H7 (cell line): ENCODE measurements at regions not wholly inside any gene's neighbourhood (a gene's known extent, or its start where the extent isn't known, plus 50 kb on each side); places are given as distances from the start of the nearest gene placed in this dataset.
A peak's percentile ranks its signal among the peaks of the same experiment; 100 is the strongest.

Experiments
- DNase-seq: peaks from one replicate; pipeline ENCODE4 v3.0.0; 2012
- H3K27me3 ChIP-seq: 2 replicates; pipeline ENCODE4 v1.6.0; 2011; ENCODE audit warnings: mild to moderate bottlenecking, low read length; ENCODE audit not compliant: control insufficient read depth, insufficient read depth
- H3K36me3 ChIP-seq: replicated peaks from 2 replicates; pipeline ENCODE4 v1.5.1; 2011; ENCODE audit warnings: low read length; ENCODE audit not compliant: control insufficient read depth, insufficient read depth
- H3K4me3 ChIP-seq: 2 replicates; pipeline ENCODE4 v1.5.1; 2011; ENCODE audit warnings: low read depth, mild to moderate bottlenecking, control low read depth, low read length, moderate library complexity; ENCODE audit not compliant: insufficient read depth

DNA sequence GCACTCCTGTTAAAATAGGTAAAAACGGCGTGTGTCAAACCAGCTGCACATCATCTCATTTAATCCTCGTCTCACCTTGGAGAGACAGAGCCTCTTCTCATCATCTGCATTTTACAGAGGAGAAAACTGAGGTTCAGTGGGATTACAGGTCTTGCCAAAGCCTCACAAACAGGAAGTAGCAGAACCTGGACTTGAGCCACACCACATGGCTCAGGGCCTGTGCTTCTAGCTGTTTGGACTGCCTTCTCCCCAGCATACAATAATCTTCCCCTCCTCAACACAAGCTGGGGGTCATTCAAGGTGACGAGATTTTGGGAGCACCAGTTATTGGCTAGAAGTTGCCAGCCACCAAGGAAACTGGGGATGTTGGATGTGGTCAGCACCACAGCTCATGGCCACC, 167.9 kb upstream of the ZC3H12A start:
- H3K27me3 ChIP-seq: no peaks in the 10 kb centered on the region; the same call in 1 of the 2 replicates
- H3K4me3 ChIP-seq: no peak overlapping the region
- DNase-seq: no peak
- H3K36me3 ChIP-seq: no peaks in the 10 kb centered on the region

DNA sequence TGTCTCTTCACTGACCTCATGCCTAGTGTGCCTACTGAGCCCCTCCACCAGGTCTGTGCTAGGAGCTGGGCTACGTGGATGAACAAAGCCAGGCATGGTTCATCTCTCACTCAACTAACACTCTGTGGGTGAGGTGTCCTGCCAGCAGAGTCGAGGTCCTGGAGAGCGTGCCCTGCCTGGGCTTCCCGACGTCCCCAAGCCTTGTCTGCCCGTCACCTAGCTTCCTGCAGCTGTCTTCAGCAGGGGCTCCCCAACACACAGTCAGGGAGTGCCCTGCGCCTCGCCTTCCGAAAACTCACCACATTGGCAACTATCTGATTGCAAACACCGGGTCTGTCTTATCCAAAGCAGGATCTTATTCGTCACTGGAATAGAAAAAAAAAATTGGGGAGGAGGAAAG, 167.5 kb upstream of the ZC3H12A start:
- H3K4me3 ChIP-seq: no peak overlapping the region
- DNase-seq: no peak
- no peaks in the 10 kb centered on the region; the same call in 1 of the 2 replicates for H3K27me3 ChIP-seq
- no peaks in the 10 kb centered on the region for H3K36me3 ChIP-seq

DNA sequence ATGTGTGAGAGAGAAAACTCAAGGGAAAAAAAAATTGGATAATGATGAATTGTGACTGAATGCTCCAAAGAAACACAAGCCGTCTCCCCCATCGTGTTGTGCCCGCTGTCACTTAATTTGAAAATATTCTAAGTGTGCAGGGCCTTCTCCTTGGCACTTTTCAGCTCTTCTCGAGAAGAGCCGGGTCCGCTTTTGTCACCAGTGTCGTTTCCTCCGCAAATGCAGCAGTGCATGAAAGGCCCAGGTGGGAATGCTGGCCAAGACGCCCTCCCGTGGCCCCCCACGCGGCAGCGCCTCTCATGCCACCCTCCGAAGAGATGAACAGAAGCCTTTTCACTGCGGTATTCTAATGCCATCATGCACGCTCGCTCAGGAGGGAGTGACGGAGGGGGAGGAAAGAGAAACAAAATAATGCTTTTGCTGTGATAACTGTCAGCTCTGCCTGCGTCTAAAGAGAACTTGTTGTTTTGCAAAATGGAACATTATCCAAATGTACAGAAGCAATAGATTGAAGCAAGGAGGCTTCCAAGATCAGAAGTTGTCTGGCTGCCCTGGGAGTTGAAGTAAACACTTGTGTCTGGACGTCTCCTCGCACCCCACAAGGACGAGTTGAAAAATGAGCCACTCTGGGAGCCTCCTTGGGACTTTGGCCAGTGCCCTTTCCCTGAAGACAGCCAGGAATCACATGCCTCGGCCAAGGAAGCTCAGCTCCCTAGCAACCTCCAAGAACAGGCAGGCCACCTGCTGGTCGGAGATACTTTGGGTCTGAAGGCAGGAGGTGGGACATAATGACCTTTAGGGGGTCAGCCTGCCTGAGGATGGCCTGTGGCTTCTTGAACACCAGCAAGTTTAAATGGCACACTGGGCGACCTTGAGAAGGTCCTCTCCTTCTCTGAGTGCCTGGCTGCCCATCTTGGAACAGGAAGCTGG, 166.1 kb upstream of the ZC3H12A start:
- Histone ChIP-seq H3K4me3 (no peak overlapping the region), H3K27me3 (no peaks in the 10 kb centered on the region; the same call in 1 of the 2 replicates), H3K36me3 (no peaks in the 10 kb centered on the region)
- peak; percentile 48 for DNase-seq

DNA sequence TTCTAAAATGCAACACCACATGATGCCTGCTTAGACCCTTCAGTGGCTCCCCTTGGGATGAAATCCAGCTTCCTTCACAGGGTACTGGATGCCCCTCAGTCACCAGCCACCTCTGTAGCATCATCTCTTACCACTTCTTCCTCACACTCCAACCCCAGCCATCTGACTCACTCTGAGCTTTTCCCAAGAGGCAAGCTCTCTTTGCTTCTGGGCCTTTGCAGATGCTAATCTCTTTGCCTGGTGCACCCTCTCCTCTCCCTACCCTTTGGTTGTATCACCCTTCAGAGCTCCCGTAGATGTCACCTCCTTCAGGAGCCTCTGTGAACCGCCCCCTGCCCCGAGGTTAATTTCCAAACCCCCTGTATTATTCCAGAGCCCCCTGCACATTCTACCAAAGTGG, 164.8 kb upstream of the ZC3H12A start:
- no peaks in the 10 kb centered on the region for H3K36me3 ChIP-seq
- no peaks in the 10 kb centered on the region; the same call in 1 of the 2 replicates for H3K27me3 ChIP-seq
- H3K4me3 ChIP-seq: no peak overlapping the region
- no peak for DNase-seq

DNA sequence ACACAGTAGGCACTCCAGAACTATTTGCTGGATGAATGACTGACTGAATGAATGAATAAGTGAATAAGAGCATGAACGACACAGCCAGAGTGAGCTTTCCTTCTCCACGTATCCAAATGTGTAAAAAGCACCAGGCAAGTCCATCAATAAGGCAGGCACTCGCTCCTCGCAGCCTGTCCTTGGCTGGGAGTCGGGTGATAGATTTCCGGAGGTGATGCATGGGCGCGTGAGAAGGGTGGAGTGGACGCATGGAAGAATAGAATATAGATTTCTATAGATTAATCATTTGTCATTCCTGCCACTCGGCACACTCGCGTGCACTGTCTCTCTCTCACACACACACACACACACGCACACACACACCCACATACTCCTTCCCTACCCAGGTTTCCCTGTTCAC, 164.3 kb upstream of the ZC3H12A start:
- no peak for DNase-seq
- Histone ChIP-seq H3K36me3 (no peaks in the 10 kb centered on the region), H3K4me3 (no peak overlapping the region), H3K27me3 (no peaks in the 10 kb centered on the region; the same call in 1 of the 2 replicates)

DNA sequence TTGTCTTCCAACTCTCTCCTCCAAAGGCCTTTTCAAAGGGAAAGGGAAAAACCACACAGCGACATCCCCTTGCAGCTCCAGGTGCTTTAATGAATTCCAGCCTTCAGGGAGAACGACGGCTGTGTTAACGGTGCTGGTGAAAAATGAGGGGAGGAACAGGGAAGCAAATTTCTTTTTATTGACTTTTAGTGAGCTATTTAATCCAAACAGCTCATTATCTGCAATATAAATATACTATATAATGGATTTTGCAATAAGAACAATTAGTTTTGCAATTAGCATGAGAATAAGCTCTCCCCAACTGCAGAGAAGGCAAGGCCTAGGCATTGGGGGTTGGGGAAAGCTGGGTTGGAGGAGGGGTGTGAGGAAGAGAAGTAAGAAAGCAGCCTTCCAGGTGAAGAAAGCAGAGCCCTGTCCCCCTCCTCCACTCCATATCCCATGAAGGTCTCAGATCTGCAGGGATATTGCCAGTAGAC, 159.0 kb upstream of the ZC3H12A start:
- Histone ChIP-seq H3K27me3 (peaks cover 15% of the 10 kb centered on the region), H3K36me3 (no peaks in the 10 kb centered on the region), H3K4me3 (no peak overlapping the region)
- DNase-seq: peak; percentile 72

DNA sequence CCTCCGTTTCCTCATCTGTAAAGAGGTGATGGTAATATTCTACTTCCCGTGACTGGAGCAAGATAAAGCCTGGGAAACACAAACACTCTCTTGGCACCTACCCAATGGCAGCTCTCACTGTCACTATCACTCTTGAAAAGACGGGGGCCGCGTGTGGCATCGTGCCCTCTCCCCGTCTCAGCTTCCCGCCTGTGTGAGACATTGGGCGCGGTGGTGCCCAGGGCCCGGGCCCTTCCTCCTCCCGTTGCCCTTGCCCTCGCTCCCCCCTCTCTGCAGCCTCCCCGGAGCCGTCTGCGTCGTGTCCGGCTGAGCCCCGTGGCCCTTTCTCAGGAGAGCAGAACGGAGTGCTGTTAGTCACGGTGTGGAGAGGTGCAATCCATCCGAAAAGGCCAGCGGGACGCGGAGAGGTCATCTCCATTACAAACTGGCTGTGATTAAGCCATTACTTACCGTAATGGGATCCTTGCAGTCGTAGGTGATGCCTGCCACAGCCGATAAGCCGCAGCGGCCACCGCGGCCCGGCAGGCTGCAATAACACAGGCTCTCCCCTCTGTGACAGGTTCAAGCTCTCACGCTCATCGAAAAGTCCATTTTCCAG, 156.4 kb upstream of the ZC3H12A start:
- Histone ChIP-seq H3K36me3 (no peaks in the 10 kb centered on the region), H3K4me3 (no peak overlapping the region; the same call in 1 of the 2 replicates), H3K27me3 (peaks cover 15% of the 10 kb centered on the region)
- peak; percentile 76 for DNase-seq

DNA sequence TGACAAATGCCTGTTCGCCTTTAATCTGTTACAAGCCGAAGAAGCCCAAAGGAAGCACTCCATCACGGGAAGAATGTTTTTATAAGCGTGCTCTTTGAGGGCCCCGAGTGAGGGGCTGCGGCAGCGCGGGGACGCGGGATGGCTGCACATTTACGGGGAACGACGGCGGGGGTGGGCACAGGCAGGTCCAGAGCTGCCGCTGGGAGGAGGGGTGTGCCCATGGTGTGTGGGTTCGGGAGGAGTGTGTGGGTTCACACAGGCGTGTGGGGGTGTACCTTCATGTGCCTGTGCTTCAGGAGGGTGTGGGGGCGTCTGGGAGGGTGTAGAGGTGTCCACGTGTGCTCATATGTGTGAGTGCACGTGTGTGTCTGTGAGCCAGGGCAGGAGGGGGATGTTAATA, 155.9 kb upstream of the ZC3H12A start:
- H3K27me3 ChIP-seq: peaks cover 15% of the 10 kb centered on the region
- no peak overlapping the region; the same call in 1 of the 2 replicates for H3K4me3 ChIP-seq
- DNase-seq: no peak
- H3K36me3 ChIP-seq: no peaks in the 10 kb centered on the region

DNA sequence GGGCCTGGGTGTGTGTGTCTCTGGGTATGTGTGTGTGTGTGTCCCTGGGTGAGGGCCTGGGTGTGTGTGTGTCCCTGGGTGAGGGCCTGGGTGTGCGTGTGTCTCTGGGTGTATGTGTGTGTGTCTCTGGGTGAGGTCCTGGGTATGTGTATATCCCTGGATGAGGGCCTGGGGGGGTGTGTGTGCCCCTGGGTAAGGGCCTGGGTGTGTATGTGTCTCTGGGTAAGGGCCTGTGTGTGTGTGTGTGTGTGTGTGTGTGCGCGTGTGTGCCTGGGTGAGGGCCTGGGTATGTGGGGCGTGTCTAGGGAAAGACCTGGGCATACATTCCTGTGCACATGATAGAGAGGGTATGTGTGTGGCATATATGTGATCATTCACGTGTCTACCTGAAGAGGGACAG, 155.1 kb upstream of the ZC3H12A start:
- H3K27me3 ChIP-seq: peaks cover 15% of the 10 kb centered on the region
- no peak for DNase-seq
- H3K36me3 ChIP-seq: no peaks in the 10 kb centered on the region
- H3K4me3 ChIP-seq: no peak overlapping the region

DNA sequence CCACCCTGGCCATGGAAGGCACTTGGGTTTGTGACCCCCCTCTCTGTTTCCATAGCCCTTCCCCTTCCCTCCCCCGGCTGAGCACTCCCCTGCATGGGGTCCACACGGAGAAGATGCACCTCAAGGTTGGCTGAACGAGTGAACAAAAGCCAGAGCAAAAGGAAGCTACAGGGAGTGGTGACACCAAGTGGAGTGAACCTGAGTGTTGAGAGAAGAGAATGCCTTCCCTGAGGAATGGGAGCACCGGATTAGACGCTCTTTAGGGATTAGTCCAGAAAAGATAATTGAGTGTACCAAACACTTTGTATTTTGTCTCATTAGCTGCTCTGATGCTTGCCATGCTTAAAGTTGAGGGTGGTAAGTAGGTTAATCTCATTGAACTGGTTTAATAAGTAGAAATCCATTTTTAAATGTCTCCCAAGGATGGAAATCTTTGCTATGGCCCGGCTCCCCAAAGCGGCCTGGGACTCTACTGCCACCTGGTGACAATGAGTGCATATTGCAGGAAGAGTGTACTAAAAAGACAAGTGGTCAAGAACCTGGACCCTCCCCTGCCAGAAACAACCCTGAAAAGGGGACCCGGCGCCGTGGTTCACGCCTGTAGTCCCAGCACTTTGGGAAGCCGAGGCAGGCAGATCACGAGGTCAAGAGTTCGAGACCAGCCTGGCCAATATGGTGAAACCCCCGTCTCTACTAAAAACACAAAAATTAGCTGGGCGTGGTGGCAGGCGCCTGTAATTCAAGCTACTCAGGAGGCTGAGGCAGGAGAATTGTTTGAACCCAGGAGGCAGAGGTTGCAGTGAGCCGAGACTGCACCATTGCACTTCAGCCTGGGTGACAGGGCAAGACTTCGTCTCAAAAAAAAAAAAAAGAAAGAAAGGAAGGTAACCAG, 150.6 kb upstream of the ZC3H12A start:
- Histone ChIP-seq H3K27me3 (peaks cover 1% of the 10 kb centered on the region; the same call in 1 of the 2 replicates), H3K36me3 (no peaks in the 10 kb centered on the region), H3K4me3 (no peak overlapping the region)
- peak; percentile 87 for DNase-seq

DNA sequence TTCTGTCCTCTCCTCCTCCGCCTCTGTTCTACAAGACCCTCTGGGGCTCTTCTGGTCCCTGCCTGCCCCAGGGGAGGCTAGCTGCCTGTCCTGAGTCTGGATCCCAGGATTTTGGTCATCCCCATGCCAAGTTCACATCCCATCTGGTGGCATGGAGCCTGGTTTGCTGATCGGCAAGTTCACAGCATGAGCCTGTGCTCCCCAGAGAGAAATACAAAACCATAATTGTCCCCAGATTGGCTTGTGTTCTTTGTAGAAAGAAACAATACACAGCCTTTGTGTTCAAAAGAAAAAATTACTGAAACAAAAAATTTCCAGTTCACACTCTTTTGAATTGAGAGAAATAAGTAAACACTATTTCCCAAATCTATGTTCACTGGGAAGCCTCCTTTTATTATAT, 149.4 kb upstream of the ZC3H12A start:
- DNase-seq: no peak
- no peak overlapping the region for H3K4me3 ChIP-seq
- no peaks in the 10 kb centered on the region for H3K27me3 ChIP-seq
- H3K36me3 ChIP-seq: no peaks in the 10 kb centered on the region

DNA sequence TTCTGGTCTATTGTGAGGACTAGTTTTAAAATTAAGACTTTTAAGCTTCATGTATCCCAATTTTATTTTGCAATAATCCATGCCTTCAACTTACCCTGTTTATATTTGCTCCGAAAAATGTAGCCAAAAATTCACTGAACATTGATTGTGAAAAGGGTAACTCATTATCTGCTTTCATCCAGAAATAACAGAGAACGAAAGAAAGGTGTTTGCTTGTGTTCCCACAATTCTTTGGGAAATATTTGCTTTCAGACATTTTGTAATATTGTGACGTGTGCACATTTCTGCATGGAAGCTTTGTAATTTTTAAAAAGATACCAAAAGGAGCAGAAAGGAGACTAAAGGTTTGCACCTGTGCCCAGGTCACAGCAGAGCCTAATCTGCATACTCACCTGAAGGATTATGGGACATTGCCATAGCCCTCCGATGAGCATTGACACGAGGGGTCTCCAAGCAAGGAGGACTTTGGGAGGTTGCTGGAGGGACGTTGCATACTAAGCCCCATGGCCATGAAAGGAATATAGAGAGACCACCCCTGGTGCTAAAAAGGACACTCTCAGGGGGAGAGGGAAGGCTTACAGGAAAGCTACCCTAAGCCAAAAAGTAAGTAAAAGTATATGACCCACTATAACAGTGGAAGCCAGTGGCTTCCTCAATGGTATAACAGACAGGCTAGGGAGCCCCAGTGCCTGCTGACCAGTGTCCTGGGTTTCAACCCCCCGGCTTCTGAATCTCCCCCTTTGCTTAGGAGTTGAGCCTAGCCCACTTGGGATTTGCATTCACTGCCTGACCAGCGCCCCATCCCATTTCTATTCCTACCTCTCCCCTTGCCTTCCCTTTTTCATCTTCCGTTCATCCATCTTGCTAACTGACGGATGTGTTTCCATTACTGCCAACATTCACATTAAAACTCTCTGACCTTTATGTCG, 148.6 kb upstream of the ZC3H12A start:
- no peak overlapping the region for H3K4me3 ChIP-seq
- peak; percentile 68 for DNase-seq
- H3K27me3 ChIP-seq: no peaks in the 10 kb centered on the region
- H3K36me3 ChIP-seq: no peaks in the 10 kb centered on the region

DNA sequence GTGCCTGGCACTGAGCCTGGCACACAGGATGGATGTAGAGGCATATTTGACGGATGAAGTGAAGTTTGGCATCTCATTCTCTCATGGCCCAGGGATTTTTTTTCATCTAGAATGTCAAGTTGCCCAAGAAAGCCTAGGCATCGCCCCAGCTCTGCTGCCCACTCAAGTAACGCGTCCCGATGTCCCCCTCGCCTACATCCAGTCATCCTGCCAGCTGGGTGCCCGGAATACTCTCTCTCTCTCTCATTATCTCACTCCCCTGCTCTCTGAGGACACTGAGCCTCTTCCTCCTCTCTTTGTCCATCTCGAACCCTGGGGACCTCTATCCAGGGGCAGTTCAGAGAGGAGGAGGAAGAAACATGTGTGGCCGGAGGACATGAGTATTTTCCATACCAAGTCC, 142.3 kb upstream of the ZC3H12A start:
- no peak for DNase-seq
- peaks cover 2% of the 10 kb centered on the region; the same call in 1 of the 2 replicates for H3K27me3 ChIP-seq
- no peaks in the 10 kb centered on the region for H3K36me3 ChIP-seq
- H3K4me3 ChIP-seq: no peak overlapping the region
